NCI-H2081 (cell line): ENCODE measurements at regions not wholly inside any gene's neighbourhood (a gene's known extent, or its start where the extent isn't known, plus 50 kb on each side); places are given as distances from the start of the nearest gene placed in this dataset.

Source experiments
- DNase-seq, 2 experiments: peaks; one replicate each; lab custom pipeline; 2025; lab: John Stamatoyannopoulos, UW

GRCh38 chr11:15485432-15485831, 370.7 kb downstream of the INSC start:
- DNase-seq, result no peak

- no peak for DNase-seq
Observed at GRCh38 chr11:15489281-15489680, 374.6 kb downstream of the INSC start.

GRCh38 chr11:15490535-15490934, 375.8 kb downstream of the INSC start:
- no peak for DNase-seq

GRCh38 chr11:15493066-15493465, 378.3 kb downstream of the INSC start:
- no peak for DNase-seq

GRCh38 chr11:15493921-15494620, 379.3 kb downstream of the INSC start:
- no peak for DNase-seq

- DNase-seq, result no peak
Observed at GRCh38 chr11:15494740-15495139, 380.0 kb downstream of the INSC start.

- DNase-seq, result no peak
Observed at GRCh38 chr11:15495462-15495861, 380.7 kb downstream of the INSC start.

GRCh38 chr11:15497366-15497765, 382.6 kb downstream of the INSC start:
- DNase-seq, result no peak

GRCh38 chr11:15499674-15500073, 385.0 kb downstream of the INSC start:
- no peak for DNase-seq

- no peak for DNase-seq
Observed at GRCh38 chr11:15500643-15501042, 385.9 kb downstream of the INSC start.

GRCh38 chr11:15501566-15501965, 386.8 kb downstream of the INSC start:
- DNase-seq, result no peak

- no peak for DNase-seq
Observed at GRCh38 chr11:15505155-15505554, 390.4 kb downstream of the INSC start.

GRCh38 chr11:15507592-15507991, 392.9 kb downstream of the INSC start:
- DNase-seq, result no peak

GRCh38 chr11:15509082-15509481, 394.4 kb downstream of the INSC start:
- no peak for DNase-seq

- no peak for DNase-seq
Observed at GRCh38 chr11:15519124-15519791, 404.5 kb downstream of the INSC start.

- no peak for DNase-seq
Observed at GRCh38 chr11:15519911-15520310, 405.2 kb downstream of the INSC start.

- no peak for DNase-seq
Observed at GRCh38 chr11:15523543-15523942, 408.8 kb downstream of the INSC start.

GRCh38 chr11:15525582-15525981, 410.9 kb downstream of the INSC start:
- DNase-seq, result no peak

GRCh38 chr11:15526032-15526431, 411.3 kb downstream of the INSC start:
- no peak for DNase-seq

- DNase-seq, result no peak
Observed at GRCh38 chr11:15526859-15527450, 412.2 kb downstream of the INSC start.

- no peak for DNase-seq
Observed at GRCh38 chr11:15532432-15532831, 417.7 kb downstream of the INSC start.

GRCh38 chr11:15534266-15534665, 419.5 kb downstream of the INSC start:
- DNase-seq, result no peak

- no peak for DNase-seq
Observed at GRCh38 chr11:15535414-15535813, 420.7 kb downstream of the INSC start.
